Natural killer cell (primary cell): ENCODE measurements at regions not wholly inside any gene's neighbourhood (a gene's known extent, or its start where the extent isn't known, plus 50 kb on each side); places are given as distances from the start of the nearest gene placed in this dataset.

Experiments used
- ATAC-seq, 3 donors: fragments of 150-1000 bp in 2 of 3; fragments of 200-7000 bp in 1 of 3; cut with Tn5 transposase; 1 replicate in 1 of 3; 2 replicates in 2 of 3; pipeline ENCODE4 v1.10.0; 2021; ENCODE audit warnings: mild to moderate bottlenecking in 2 of 3, moderate library complexity in 2 of 3
- DNase-seq, 2 donors: peaks; one replicate each; pipeline versions ENCODE4 v3.0.0 to v3.0.0-alpha.2; 2013 to 2021; ENCODE audit warnings: mixed read lengths in 1 of 2
- H3K27ac ChIP-seq: one replicate; pipeline ENCODE4 v1.5.1; 2013; ENCODE audit warnings: mild to moderate bottlenecking, low read length
- H3K27me3 ChIP-seq: one replicate; pipeline ENCODE4 v1.6.1; 2013; ENCODE audit warnings: low read length; ENCODE audit not compliant: control insufficient read depth, insufficient read depth
- H3K36me3 ChIP-seq: one replicate; pipeline ENCODE4 v1.6.1; 2013; ENCODE audit warnings: low read length; ENCODE audit not compliant: control insufficient read depth, insufficient read depth
- H3K4me1 ChIP-seq: one replicate; pipeline ENCODE4 v1.6.1; 2013; ENCODE audit warnings: low read length; ENCODE audit not compliant: control insufficient read depth, insufficient read depth
- H3K4me3 ChIP-seq: one replicate; pipeline ENCODE4 v1.5.1; 2013; ENCODE audit warnings: low read length
- H3K9me3 ChIP-seq: one replicate; pipeline ENCODE4 v1.6.1; 2013; ENCODE audit warnings: low read length; ENCODE audit not compliant: control insufficient read depth, insufficient read depth
- H3K27ac Mint-ChIP-seq, 2 donors: one replicate each; pipeline ENCODE4 v1.8.0; 2022; ENCODE audit warnings: mild to moderate bottlenecking in 2 of 2, mixed read lengths in 2 of 2, moderate library complexity in 1 of 2
- H3K27me3 Mint-ChIP-seq, 2 donors: one replicate each; pipeline ENCODE4 v1.8.0; 2022; ENCODE audit warnings: low read depth in 2 of 2, mixed read lengths in 2 of 2
- H3K36me3 Mint-ChIP-seq: one replicate; pipeline ENCODE4 v1.8.0; 2022; ENCODE audit warnings: mixed read lengths
- H3K4me1 Mint-ChIP-seq, 2 donors: one replicate each; pipeline ENCODE4 v1.8.0; 2022; ENCODE audit warnings: mixed read lengths in 2 of 2
- H3K4me3 Mint-ChIP-seq: one replicate; pipeline ENCODE4 v1.8.0; 2022; ENCODE audit warnings: mild to moderate bottlenecking, moderate library complexity, mixed read lengths
- H3K9me3 Mint-ChIP-seq, 2 donors: one replicate each; pipeline ENCODE4 v1.8.0; 2022; ENCODE audit warnings: mixed read lengths in 2 of 2
- WGBS: methylation state at CpG from one replicate; pipeline ENCODE4 v1.1.7; 2013; ENCODE audit warnings: missing lambda C conversion rate; ENCODE audit not compliant: insufficient coverage; 5-methylcytosine and 5-hydroxymethylcytosine counted together
- intact Hi-C: fragments of 100-400 bp; cut with micrococcal nuclease; formaldehyde crosslinking; loops from one replicate; pipeline ENCODE4 v1.14.2; 2022
- TF ChIP-seq, protein P1 (sequence below): fragments of 200-600 bp; IDR thresholded peaks from one replicate; pipeline ENCODE4 v1.8.0; 2022; ENCODE audit warnings: antibody characterized with exemption

DNA sequence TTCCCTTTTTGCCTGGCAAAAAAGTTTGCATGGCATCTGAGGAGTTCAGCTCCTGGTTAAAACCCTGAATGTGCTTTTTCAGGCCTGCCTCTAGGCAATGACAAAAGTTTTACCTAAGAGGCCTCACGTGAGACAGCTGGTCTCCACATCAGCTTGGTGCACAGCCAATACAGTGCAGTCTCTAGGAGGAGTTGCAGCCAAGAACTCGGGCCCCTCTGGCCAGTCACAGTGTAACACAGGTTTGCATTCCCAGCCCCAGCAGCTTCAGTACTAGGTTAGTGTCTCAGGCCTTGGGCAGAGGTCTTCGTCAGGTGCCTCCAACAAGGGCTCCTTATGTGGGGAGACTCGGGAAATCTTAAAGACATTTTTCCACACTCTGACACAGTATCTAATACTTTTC is 771.7 kb downstream of the SORCS1 start:
- intact Hi-C loops = no loop called here
- H3K9me3 ChIP-seq = no peaks in the 10 kb centered on the region
- H3K36me3 ChIP-seq = no peaks in the 10 kb centered on the region
- no peaks in the 10 kb centered on the region for H3K36me3 Mint-ChIP-seq
- no peak overlapping the region for H3K27ac ChIP-seq
- no peaks in the 10 kb centered on the region for H3K27me3 ChIP-seq
- no peak for DNase-seq
- H3K27me3 Mint-ChIP-seq = no peaks in the 10 kb centered on the region
- ATAC-seq = no peak
- 73% methylated on average over 4 of the region's 4 CpGs for WGBS
- no peak overlapping the region for H3K4me3 ChIP-seq
- no peaks in the 10 kb centered on the region for H3K4me1 ChIP-seq
- no peak overlapping the region for H3K4me3 Mint-ChIP-seq
- no peaks in the 10 kb centered on the region for H3K4me1 Mint-ChIP-seq
- TF ChIP-seq, protein P1, sequence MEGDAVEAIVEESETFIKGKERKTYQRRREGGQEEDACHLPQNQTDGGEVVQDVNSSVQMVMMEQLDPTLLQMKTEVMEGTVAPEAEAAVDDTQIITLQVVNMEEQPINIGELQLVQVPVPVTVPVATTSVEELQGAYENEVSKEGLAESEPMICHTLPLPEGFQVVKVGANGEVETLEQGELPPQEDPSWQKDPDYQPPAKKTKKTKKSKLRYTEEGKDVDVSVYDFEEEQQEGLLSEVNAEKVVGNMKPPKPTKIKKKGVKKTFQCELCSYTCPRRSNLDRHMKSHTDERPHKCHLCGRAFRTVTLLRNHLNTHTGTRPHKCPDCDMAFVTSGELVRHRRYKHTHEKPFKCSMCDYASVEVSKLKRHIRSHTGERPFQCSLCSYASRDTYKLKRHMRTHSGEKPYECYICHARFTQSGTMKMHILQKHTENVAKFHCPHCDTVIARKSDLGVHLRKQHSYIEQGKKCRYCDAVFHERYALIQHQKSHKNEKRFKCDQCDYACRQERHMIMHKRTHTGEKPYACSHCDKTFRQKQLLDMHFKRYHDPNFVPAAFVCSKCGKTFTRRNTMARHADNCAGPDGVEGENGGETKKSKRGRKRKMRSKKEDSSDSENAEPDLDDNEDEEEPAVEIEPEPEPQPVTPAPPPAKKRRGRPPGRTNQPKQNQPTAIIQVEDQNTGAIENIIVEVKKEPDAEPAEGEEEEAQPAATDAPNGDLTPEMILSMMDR = no peak
- peaks cover 4 to 11% of the 10 kb centered on the region in 2 donors for H3K9me3 Mint-ChIP-seq
- no peak overlapping the region for H3K27ac Mint-ChIP-seq

DNA sequence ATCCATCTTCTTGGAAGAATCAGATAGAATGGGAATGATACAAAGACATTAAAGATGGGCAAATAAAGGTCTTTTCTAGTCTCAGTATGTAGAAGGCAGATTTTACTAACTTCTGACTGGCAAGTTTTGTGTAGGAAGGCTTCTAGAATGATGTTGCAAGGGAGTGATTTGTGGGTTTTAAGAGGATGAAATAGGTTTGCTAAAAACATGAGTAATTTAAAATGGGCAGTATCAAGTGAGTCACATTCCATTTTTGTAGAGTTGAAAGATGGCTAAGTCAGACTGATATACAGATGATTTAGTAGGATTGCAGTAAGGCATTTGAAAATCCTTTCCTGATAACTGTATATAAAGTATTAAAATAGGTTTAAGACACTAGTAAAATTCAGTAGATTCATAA is 777.4 kb downstream of the SORCS1 start:
- TF ChIP-seq, protein P1 = no peak

DNA sequence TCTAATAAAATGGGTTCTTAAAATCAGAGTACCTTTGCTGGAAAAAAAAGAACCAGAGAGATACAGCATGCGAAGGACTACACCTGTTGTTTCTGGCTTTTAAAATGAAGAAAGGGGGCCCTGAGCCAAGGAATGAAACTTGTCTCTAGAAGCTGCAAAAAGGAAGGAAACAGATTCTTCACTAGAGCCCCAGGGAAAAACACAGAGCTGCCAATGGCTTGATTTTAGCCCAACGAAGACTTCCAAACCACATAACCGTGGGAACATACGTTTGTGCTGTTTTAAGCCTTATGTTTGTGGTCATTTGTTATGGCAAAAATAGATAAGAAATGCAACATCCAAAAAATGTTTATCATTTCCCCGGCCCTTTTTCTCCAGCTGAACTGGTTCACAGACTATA is 780.0 kb downstream of the SORCS1 start:
- H3K4me3 Mint-ChIP-seq = no peak overlapping the region
- 73% methylated on average over 5 of the region's 5 CpGs for WGBS

More for the DNA sequence above, 777.4 kb downstream of the SORCS1 start:
- Histone ChIP-seq H3K27ac (no peak overlapping the region), H3K36me3 (no peaks in the 10 kb centered on the region), H3K4me3 (no peak overlapping the region), H3K27me3 (no peaks in the 10 kb centered on the region), H3K4me1 (no peaks in the 10 kb centered on the region), H3K9me3 (no peaks in the 10 kb centered on the region)
- no peak overlapping the region for H3K4me3 Mint-ChIP-seq
- intact Hi-C loops = no loop called here
- H3K27me3 Mint-ChIP-seq = no peaks in the 10 kb centered on the region
- ATAC-seq = no peak
- H3K36me3 Mint-ChIP-seq = no peaks in the 10 kb centered on the region
- DNase-seq = no peak
- peaks cover 6 to 13% of the 10 kb centered on the region in 2 donors for H3K9me3 Mint-ChIP-seq
- H3K4me1 Mint-ChIP-seq = no peaks in the 10 kb centered on the region
- H3K27ac Mint-ChIP-seq = no peak overlapping the region

DNA sequence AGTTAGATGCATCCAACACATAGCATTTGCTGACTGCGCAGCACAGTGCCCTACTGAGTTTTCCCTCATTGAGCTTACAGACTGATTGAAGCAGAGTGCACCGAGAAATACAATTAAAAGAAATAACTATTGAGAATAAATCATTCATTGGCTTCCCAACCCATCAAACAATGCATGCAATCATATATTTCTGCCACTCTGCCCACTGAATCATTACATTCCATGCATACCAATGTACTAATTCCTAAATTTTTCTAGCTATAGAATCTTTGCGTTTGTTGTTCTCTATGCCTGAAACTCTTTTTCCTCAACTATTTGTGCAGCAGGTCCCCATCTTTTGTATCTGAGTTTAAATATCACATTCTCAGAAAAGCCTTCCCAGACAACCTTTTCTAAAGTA is 783.8 kb downstream of the SORCS1 start:
- Histone ChIP-seq H3K27ac (no peak overlapping the region), H3K36me3 (no peaks in the 10 kb centered on the region), H3K4me3 (no peak overlapping the region), H3K9me3 (peaks cover 3% of the 10 kb centered on the region), H3K4me1 (no peaks in the 10 kb centered on the region), H3K27me3 (no peaks in the 10 kb centered on the region)
- Mint-ChIP-seq H3K4me1 (no peaks in the 10 kb centered on the region), H3K27ac (no peak overlapping the region), H3K36me3 (peaks cover 7% of the 10 kb centered on the region), H3K9me3 (peaks cover 13 to 15% of the 10 kb centered on the region in 2 donors), H3K4me3 (no peak overlapping the region), H3K27me3 (no peaks in the 10 kb centered on the region)
- WGBS = 68% methylated on average over 3 of the region's 3 CpGs
- ATAC-seq (no peak), DNase-seq (no peak)
- TF ChIP-seq, protein P1 = no peak
- intact Hi-C loops = no loop called here

More for the DNA sequence above, 780.0 kb downstream of the SORCS1 start:
- no peaks in the 10 kb centered on the region for H3K36me3 ChIP-seq
- no peaks in the 10 kb centered on the region for H3K27me3 ChIP-seq
- H3K36me3 Mint-ChIP-seq = peaks cover 2% of the 10 kb centered on the region
- TF ChIP-seq, protein P1 = no peak
- peaks cover 3% of the 10 kb centered on the region for H3K9me3 ChIP-seq
- no peak overlapping the region for H3K27ac ChIP-seq
- intact Hi-C loops = no loop called here
- no peaks in the 10 kb centered on the region for H3K4me1 ChIP-seq
- no peak overlapping the region for H3K4me3 ChIP-seq
- DNase-seq (no peak), ATAC-seq (no peak)
- no peaks in the 10 kb centered on the region for H3K27me3 Mint-ChIP-seq
- no peak overlapping the region for H3K27ac Mint-ChIP-seq
- no peaks in the 10 kb centered on the region for H3K4me1 Mint-ChIP-seq
- peaks cover 16 to 18% of the 10 kb centered on the region in 2 donors for H3K9me3 Mint-ChIP-seq
